ENCODE measurements at regions not wholly inside any gene's neighbourhood (a gene's known extent, or its start where the extent isn't known, plus 50 kb on each side); places are given as distances from the start of the nearest gene placed in this dataset.

- no TSS peak for BruUV-seq (replicated peaks)
- CTCF ChIA-PET, result no interaction called here
- no peak for DNase-seq (ENCODE audit: low read depth, low spot score)
Measured at GRCh38 chr9:87004016-87004415, 56.7 kb upstream of the GAS1 start.

GRCh38 chr9:87006956-87007355 lies 59.6 kb upstream of the GAS1 start:
- DNase-seq (ENCODE audit: low read depth, low spot score) (no peak), ATAC-seq (no peak)
- Histone ChIP-seq H3K9me2 (ENCODE audit: insufficient read depth) (no peaks in the 10 kb centered on the region), H3K9me3 (ENCODE audit: control insufficient read depth in 1 of 2, insufficient read depth in 1 of 2, low read depth in 1 of 2, low read length in 2 of 2) (no peaks in the 10 kb centered on the region), H3K9ac (ENCODE audit: low read length) (no peak overlapping the region), H3K27me3 (ENCODE audit: insufficient read depth, low read length) (peaks cover 15% of the 10 kb centered on the region; the same call in 1 of the 2 replicates), H3K79me2 (ENCODE audit: insufficient read depth, low read length) (no peaks in the 10 kb centered on the region), H3K36me3 (ENCODE audit: control insufficient read depth in 1 of 2, insufficient read depth in 2 of 2, low read length in 2 of 2) (no peaks in the 10 kb centered on the region), H2AFZ (ENCODE audit: low read depth, low read length, poor library complexity, severe bottlenecking) (no peak overlapping the region), H3K4me3 (replicated peaks in 1 of 2; ENCODE audit: low read depth in 1 of 2, low read length in 2 of 2) (no peak overlapping the region), H3K4me2 (ENCODE audit: low read length) (no peak overlapping the region), H3K27ac (ENCODE audit: low read depth, low read length) (no peak overlapping the region), H3K4me1 (ENCODE audit: control insufficient read depth in 1 of 2, insufficient read depth in 2 of 2, low read length in 2 of 2) (no peaks in the 10 kb centered on the region), H4K20me1 (ENCODE audit: insufficient read depth) (no peaks in the 10 kb centered on the region; the same call in 1 of the 2 replicates)
- CTCF ChIA-PET, result no interaction called here
- POLR2A ChIA-PET, result no interaction called here
- no TSS peak for BruUV-seq (replicated peaks)
- RAD21 ChIA-PET (ENCODE audit: low non-redundant PET in 1 of 2, low total read pairs in 2 of 2, uncharacterized antibody in 2 of 2, unreplicated experiment in 2 of 2), result no interaction called here
- intact Hi-C loops (cut with micrococcal nuclease), result no loop called here
- TF ChIP-seq SP1 (IDR thresholded peaks at IDR 0.05; ENCODE audit: low read depth) (no peak), ZFX (IDR thresholded peaks at IDR 0.05) (no peak), CTCF (IDR thresholded peaks at IDR 0.05 in 2 of 3, conservative IDR thresholded peaks at IDR 0.05 in 1 of 3; ENCODE audit: borderline replicate concordance in 1 of 3, insufficient read depth in 1 of 3, low read depth in 2 of 3, low read length in 2 of 3) (no peak)

More at GRCh38 chr9:87004016-87004415, 56.7 kb upstream of the GAS1 start:
- Histone ChIP-seq H3K4me3 (replicated peaks in 1 of 2; ENCODE audit: low read depth in 1 of 2, low read length in 2 of 2) (no peak overlapping the region), H3K4me1 (ENCODE audit: control insufficient read depth in 1 of 2, insufficient read depth in 2 of 2, low read length in 2 of 2) (no peaks in the 10 kb centered on the region), H2AFZ (ENCODE audit: low read depth, low read length, poor library complexity, severe bottlenecking) (no peak overlapping the region), H3K27me3 (ENCODE audit: insufficient read depth, low read length) (0 out of 2 replicates have a peak, but pooled peaks cover 15% of the 10 kb centered on the region), H4K20me1 (ENCODE audit: insufficient read depth) (no peaks in the 10 kb centered on the region; the same call in 1 of the 2 replicates), H3K9ac (ENCODE audit: low read length) (no peak overlapping the region), H3K9me2 (ENCODE audit: insufficient read depth) (no peaks in the 10 kb centered on the region), H3K27ac (ENCODE audit: low read depth, low read length) (no peak overlapping the region), H3K9me3 (ENCODE audit: control insufficient read depth in 1 of 2, insufficient read depth in 1 of 2, low read depth in 1 of 2, low read length in 2 of 2) (no peaks in the 10 kb centered on the region), H3K36me3 (ENCODE audit: control insufficient read depth in 1 of 2, insufficient read depth in 2 of 2, low read length in 2 of 2) (no peaks in the 10 kb centered on the region), H3K4me2 (ENCODE audit: low read length) (no peak overlapping the region), H3K79me2 (ENCODE audit: insufficient read depth, low read length) (no peaks in the 10 kb centered on the region)
- POLR2A ChIA-PET, result no interaction called here
- no peak for ATAC-seq
- RAD21 ChIA-PET (ENCODE audit: low non-redundant PET in 1 of 2, low total read pairs in 2 of 2, uncharacterized antibody in 2 of 2, unreplicated experiment in 2 of 2), result no interaction called here
- TF ChIP-seq CBX3 (IDR thresholded peaks at IDR 0.05; ENCODE audit: low read depth), result no peak
- TF ChIP-seq FOSL1 (IDR thresholded peaks at IDR 0.05; ENCODE audit: low read depth), result no peak
- TF ChIP-seq SIN3A (IDR thresholded peaks at IDR 0.05; ENCODE audit: low read depth), result no peak
- intact Hi-C loops (cut with micrococcal nuclease), result no loop called here

All from HCT116 (cell line).